ENCODE measurements at regions not wholly inside any gene's neighbourhood (a gene's known extent, or its start where the extent isn't known, plus 50 kb on each side); places are given as distances from the start of the nearest gene placed in this dataset.

- no peak overlapping the region for H3K4me3 ChIP-seq (ENCODE audit: low read depth, low read length)
- no peak for TF ChIP-seq CTCF (IDR thresholded peaks at IDR 0.05; ENCODE audit: low read depth, low read length, missing control alignments)
- in situ Hi-C loops (cut with HindIII; ENCODE audit: low sequenced_read_pairs) = no loop called here
- no peak for DNase-seq (ENCODE audit: low read depth)
Measured at GRCh38 chr7:33736521-33737221, 168.7 kb upstream of the BMPER start.

GRCh38 chr7:33738260-33738935, 166.9 kb upstream of the BMPER start:
- no peak overlapping the region for H3K4me3 ChIP-seq (ENCODE audit: low read depth, low read length)
- in situ Hi-C loops (cut with HindIII; ENCODE audit: low sequenced_read_pairs) = no loop called here
- no peak for TF ChIP-seq CTCF (IDR thresholded peaks at IDR 0.05; ENCODE audit: low read depth, low read length, missing control alignments)
- DNase-seq (ENCODE audit: low read depth) = no peak

- no peak for DNase-seq (ENCODE audit: low read depth)
- H3K4me3 ChIP-seq (ENCODE audit: low read depth, low read length) = no peak overlapping the region
- in situ Hi-C loops (cut with HindIII; ENCODE audit: low sequenced_read_pairs) = no loop called here
- TF ChIP-seq CTCF (IDR thresholded peaks at IDR 0.05; ENCODE audit: low read depth, low read length, missing control alignments) = no peak
Measured at GRCh38 chr7:33739286-33739685, 166.1 kb upstream of the BMPER start.

- H3K4me3 ChIP-seq (ENCODE audit: low read depth, low read length) = no peak overlapping the region
- no peak for TF ChIP-seq CTCF (IDR thresholded peaks at IDR 0.05; ENCODE audit: low read depth, low read length, missing control alignments)
- in situ Hi-C loops (cut with HindIII; ENCODE audit: low sequenced_read_pairs) = no loop called here
- no peak for DNase-seq (ENCODE audit: low read depth)
Measured at GRCh38 chr7:33742521-33742920, 162.8 kb upstream of the BMPER start.

GRCh38 chr7:33742999-33743587, 162.2 kb upstream of the BMPER start:
- H3K4me3 ChIP-seq (ENCODE audit: low read depth, low read length) = no peak overlapping the region
- in situ Hi-C loops (cut with HindIII; ENCODE audit: low sequenced_read_pairs) = no loop called here
- DNase-seq (ENCODE audit: low read depth) = no peak
- TF ChIP-seq CTCF (IDR thresholded peaks at IDR 0.05; ENCODE audit: low read depth, low read length, missing control alignments) = no peak

GRCh38 chr7:33743594-33743993, 161.7 kb upstream of the BMPER start:
- no peak overlapping the region for H3K4me3 ChIP-seq (ENCODE audit: low read depth, low read length)
- no peak for DNase-seq (ENCODE audit: low read depth)
- TF ChIP-seq CTCF (IDR thresholded peaks at IDR 0.05; ENCODE audit: low read depth, low read length, missing control alignments) = no peak
- in situ Hi-C loops (cut with HindIII; ENCODE audit: low sequenced_read_pairs) = no loop called here
